ENCODE measurements at regions not wholly inside any gene's neighbourhood (a gene's known extent, or its start where the extent isn't known, plus 50 kb on each side); places are given as distances from the start of the nearest gene placed in this dataset.
"Not testable (repeated sequence)": the region's sequence is repeated elsewhere in the genome, so short reads cannot be mapped to it uniquely, and the experiment has no call there.

- peak; percentile 34 for DNase-seq
Observed at GRCh38 chr9:75197561-75197960, 109.2 kb downstream of the OSTF1 start.

GRCh38 chr9:75198436-75198835 is 110.1 kb downstream of the OSTF1 start:
- no peak for DNase-seq

GRCh38 chr9:75200892-75201470 is 112.7 kb downstream of the OSTF1 start:
- no peak for DNase-seq

GRCh38 chr9:75201480-75202209 is 113.3 kb downstream of the OSTF1 start:
- no peak for DNase-seq

GRCh38 chr9:75207997-75208396 is 119.7 kb downstream of the OSTF1 start:
- not testable (repeated sequence) for DNase-seq

- DNase-seq = no peak
Observed at GRCh38 chr9:75210215-75210614, 121.9 kb downstream of the OSTF1 start.

GRCh38 chr9:75213765-75214164 is 125.5 kb downstream of the OSTF1 start:
- no peak for DNase-seq

- DNase-seq = no peak
Observed at GRCh38 chr9:75226403-75227139, 138.3 kb downstream of the OSTF1 start.

- DNase-seq = no peak
Observed at GRCh38 chr9:75228893-75229292, 140.6 kb downstream of the OSTF1 start.

- DNase-seq = no peak
Observed at GRCh38 chr9:75229605-75230332, 141.5 kb downstream of the OSTF1 start.

- DNase-seq = no peak
Observed at GRCh38 chr9:75230469-75230868, 142.2 kb downstream of the OSTF1 start.

GRCh38 chr9:75231167-75231566 is 142.9 kb downstream of the OSTF1 start:
- DNase-seq = no peak

GRCh38 chr9:75233011-75233410 is 144.7 kb downstream of the OSTF1 start:
- no peak for DNase-seq

GRCh38 chr9:75235632-75236031 is 147.3 kb downstream of the OSTF1 start:
- DNase-seq = no peak

GRCh38 chr9:75238311-75238976 is 150.1 kb downstream of the OSTF1 start:
- DNase-seq = peak; percentile 26

- DNase-seq = peak; percentile 29
Observed at GRCh38 chr9:75239176-75239575, 150.9 kb downstream of the OSTF1 start.

- DNase-seq = no peak
Observed at GRCh38 chr9:75242426-75242825, 154.1 kb downstream of the OSTF1 start.

GRCh38 chr9:75246949-75247348 is 158.6 kb downstream of the OSTF1 start:
- DNase-seq = no peak

GRCh38 chr9:75265525-75265972 is 177.2 kb downstream of the OSTF1 start:
- DNase-seq = peak; percentile 28

GRCh38 chr9:75269197-75269596 is 180.9 kb downstream of the OSTF1 start:
- no peak for DNase-seq

- DNase-seq = not testable (repeated sequence)
Observed at GRCh38 chr9:75273055-75273454, 184.7 kb downstream of the OSTF1 start.

- DNase-seq = no peak
Observed at GRCh38 chr9:75274781-75275180, 186.5 kb downstream of the OSTF1 start.

All from fibroblast of skin of abdomen (primary cell).